ENCODE measurements at regions not wholly inside any gene's neighbourhood (a gene's known extent, or its start where the extent isn't known, plus 50 kb on each side); places are given as distances from the start of the nearest gene placed in this dataset.

DNA sequence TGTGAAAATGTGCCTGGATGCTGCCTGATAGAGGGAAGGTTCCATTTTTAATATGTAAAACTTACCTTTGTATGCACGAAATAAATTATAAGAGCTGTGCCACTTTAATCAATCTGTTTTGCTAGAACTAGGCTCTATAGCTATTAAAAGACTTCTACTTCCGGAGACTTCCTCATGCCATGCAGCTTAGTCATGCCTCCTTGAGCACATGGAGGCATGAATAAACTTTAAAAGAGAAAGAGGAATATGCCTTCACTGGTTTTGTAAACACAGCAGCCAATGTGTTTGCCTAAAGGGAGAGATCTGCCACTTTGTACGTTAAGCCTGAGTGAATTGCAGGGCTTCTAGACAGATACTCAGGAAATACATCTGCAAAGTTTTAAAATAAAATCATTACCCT lies 604.6 kb downstream of the LRRIQ3 start:
- intact Hi-C loops (cut with DNase I) = no loop called here
- no peak for DNase-seq
- H3K9me3 ChIP-seq = no peaks in the 10 kb centered on the region
- peaks cover 14% of the 10 kb centered on the region for H3K4me1 ChIP-seq
- peak overlapping the region; percentile 53 for H3K27ac ChIP-seq
- no peaks in the 10 kb centered on the region for H3K27me3 ChIP-seq
- peak; percentile 97 for ATAC-seq
- no peak overlapping the region for H3K4me3 ChIP-seq
- TF ChIP-seq, protein P1, sequence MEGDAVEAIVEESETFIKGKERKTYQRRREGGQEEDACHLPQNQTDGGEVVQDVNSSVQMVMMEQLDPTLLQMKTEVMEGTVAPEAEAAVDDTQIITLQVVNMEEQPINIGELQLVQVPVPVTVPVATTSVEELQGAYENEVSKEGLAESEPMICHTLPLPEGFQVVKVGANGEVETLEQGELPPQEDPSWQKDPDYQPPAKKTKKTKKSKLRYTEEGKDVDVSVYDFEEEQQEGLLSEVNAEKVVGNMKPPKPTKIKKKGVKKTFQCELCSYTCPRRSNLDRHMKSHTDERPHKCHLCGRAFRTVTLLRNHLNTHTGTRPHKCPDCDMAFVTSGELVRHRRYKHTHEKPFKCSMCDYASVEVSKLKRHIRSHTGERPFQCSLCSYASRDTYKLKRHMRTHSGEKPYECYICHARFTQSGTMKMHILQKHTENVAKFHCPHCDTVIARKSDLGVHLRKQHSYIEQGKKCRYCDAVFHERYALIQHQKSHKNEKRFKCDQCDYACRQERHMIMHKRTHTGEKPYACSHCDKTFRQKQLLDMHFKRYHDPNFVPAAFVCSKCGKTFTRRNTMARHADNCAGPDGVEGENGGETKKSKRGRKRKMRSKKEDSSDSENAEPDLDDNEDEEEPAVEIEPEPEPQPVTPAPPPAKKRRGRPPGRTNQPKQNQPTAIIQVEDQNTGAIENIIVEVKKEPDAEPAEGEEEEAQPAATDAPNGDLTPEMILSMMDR (IDR thresholded peaks at IDR 0.05) = no peak
- H3K36me3 ChIP-seq = no peaks in the 10 kb centered on the region

DNA sequence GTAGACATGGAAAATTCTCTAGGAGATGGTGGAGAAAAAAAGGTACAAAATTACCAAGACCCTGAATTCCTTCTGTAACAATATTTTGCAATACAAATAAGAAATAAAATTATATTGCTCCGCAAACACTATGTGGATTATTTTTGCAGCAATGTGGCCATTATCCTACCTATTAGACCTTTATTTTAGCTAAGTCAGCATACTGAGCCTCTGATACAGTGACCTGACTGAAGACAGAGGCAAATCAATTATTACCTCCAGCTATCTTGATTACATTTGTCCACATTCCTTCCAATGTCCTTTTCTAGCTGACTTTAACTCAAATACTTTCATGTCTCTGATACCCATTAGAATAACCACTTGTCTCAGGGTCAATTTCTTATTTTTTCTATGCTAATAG lies 610.9 kb downstream of the LRRIQ3 start:
- no peak overlapping the region for H3K4me3 ChIP-seq
- TF ChIP-seq, protein P1 (IDR thresholded peaks at IDR 0.05) = no peak
- H3K4me1 ChIP-seq = no peaks in the 10 kb centered on the region
- H3K27me3 ChIP-seq = no peaks in the 10 kb centered on the region
- DNase-seq = no peak
- intact Hi-C loops (cut with DNase I) = no loop called here
- no peak for ATAC-seq
- no peaks in the 10 kb centered on the region for H3K9me3 ChIP-seq
- H3K36me3 ChIP-seq = no peaks in the 10 kb centered on the region
- H3K27ac ChIP-seq = no peak overlapping the region

DNA sequence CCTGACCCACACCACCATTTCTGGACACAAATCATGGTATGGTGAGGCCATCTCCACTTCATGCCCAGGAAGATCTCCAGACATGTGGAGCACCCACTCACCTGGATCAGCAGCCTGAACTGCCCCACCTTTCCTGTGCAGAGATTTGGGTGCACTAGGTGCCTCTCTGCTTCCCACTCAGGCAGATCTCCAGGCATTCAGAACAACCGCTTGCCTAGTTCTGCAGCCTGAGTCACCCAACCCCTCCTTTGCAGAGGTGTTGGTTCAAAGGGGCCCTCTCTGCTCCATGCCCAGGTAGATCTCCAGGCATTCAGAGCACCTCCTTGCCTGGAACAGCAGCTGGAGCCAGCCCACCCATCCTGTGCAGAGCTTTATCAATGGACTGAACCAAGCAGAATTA lies 620.8 kb downstream of the LRRIQ3 start:
- DNase-seq (no peak), ATAC-seq (no peak)
- TF ChIP-seq, protein P1 (IDR thresholded peaks at IDR 0.05) = no peak
- Histone ChIP-seq H3K27ac (no peak overlapping the region), H3K4me3 (no peak overlapping the region), H3K36me3 (no peaks in the 10 kb centered on the region), H3K27me3 (no peaks in the 10 kb centered on the region), H3K9me3 (no peaks in the 10 kb centered on the region), H3K4me1 (no peaks in the 10 kb centered on the region)
- intact Hi-C loops (cut with DNase I) = no loop called here

DNA sequence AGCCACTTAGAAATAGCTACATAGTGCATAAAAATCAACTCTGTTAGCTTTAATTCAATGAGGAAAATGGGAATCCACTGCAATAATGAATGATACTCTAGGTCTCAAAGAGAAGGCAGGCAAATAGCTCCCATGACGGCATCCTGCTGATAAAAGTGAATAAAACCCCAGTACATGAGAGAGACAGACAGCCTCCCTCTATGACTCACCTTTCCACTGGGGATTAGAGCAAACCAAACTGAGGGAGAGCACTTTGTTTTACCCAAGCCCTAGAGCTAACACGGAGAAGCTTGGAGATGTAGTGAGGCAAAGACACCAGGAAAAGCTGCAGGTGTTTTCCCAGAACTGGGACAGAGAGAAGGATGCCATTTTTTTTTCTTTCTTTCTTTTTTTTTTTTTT lies 621.9 kb downstream of the LRRIQ3 start:
- Histone ChIP-seq H3K4me3 (no peak overlapping the region), H3K27ac (no peak overlapping the region), H3K27me3 (no peaks in the 10 kb centered on the region), H3K9me3 (no peaks in the 10 kb centered on the region), H3K36me3 (no peaks in the 10 kb centered on the region), H3K4me1 (no peaks in the 10 kb centered on the region)
- TF ChIP-seq, protein P1 (IDR thresholded peaks at IDR 0.05) = no peak
- no peak for ATAC-seq
- intact Hi-C loops (cut with DNase I) = no loop called here
- no peak for DNase-seq

DNA sequence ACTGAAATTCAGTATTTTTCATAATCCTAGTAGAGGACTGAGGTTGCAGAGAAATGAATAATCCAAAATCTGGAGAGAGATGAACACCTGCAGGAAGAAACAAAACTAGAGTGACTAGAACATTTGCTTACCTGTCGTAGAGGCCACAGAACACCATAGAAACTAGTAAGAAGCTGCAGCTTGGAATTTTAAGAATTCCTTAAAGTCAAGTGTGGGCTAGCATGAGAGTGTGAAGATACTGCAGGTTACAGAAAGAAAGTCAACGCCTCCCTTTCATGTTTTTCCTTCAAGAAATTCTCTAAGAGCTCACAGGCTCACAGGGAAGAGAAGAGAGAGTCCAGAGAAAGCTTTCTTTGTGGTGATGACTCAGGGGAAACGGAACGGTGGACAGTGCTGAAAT lies 633.7 kb downstream of the LRRIQ3 start:
- H3K4me3 ChIP-seq = no peak overlapping the region
- no peak overlapping the region for H3K27ac ChIP-seq
- ATAC-seq (no peak), DNase-seq (no peak)
- intact Hi-C loops (cut with DNase I) = no loop called here
- H3K9me3 ChIP-seq = no peaks in the 10 kb centered on the region
- TF ChIP-seq, protein P1 (IDR thresholded peaks at IDR 0.05) = no peak
- H3K36me3 ChIP-seq = no peaks in the 10 kb centered on the region
- H3K4me1 ChIP-seq = no peaks in the 10 kb centered on the region
- no peaks in the 10 kb centered on the region for H3K27me3 ChIP-seq

DNA sequence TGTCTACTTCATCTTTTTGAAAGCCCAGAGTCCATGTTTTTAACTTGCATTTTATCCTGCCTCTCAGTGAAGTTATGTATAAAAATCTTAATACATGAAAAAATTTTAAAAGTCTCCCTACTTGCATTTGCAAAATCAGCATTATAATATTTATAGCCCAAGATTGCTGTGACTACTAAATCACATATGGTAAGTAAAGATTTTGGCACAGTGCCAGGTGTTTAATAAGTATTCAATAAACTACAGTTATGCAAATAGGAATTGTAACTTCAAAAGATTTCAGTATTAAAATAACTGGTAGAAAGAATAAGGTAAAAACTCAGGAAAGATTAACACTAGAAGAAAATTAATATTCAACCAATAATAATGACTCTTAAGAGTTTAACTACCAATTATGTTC lies 641.7 kb downstream of the LRRIQ3 start:
- intact Hi-C loops (cut with DNase I) = no loop called here
- Histone ChIP-seq H3K27me3 (no peaks in the 10 kb centered on the region), H3K4me1 (no peaks in the 10 kb centered on the region), H3K4me3 (no peak overlapping the region), H3K36me3 (no peaks in the 10 kb centered on the region), H3K9me3 (no peaks in the 10 kb centered on the region), H3K27ac (no peak overlapping the region)
- DNase-seq (no peak), ATAC-seq (no peak)
- TF ChIP-seq, protein P1 (IDR thresholded peaks at IDR 0.05) = no peak
